Upper lobe of right lung (tissue), 1 donor: ENCODE measurements at regions not wholly inside any gene's neighbourhood (a gene's known extent, or its start where the extent isn't known, plus 50 kb on each side); places are given as distances from the start of the nearest gene placed in this dataset.

ENCODE experiments used
- ATAC-seq: fragments of 200-7000 bp; cut with Tn5 transposase; one replicate; pipeline ENCODE4 v1.9.1; 2020; ENCODE audit warnings: mild to moderate bottlenecking, moderate library complexity
- DNase-seq: peaks from one replicate; pipeline ENCODE4 v3.0.0-alpha.2; 2020
- H3K27ac ChIP-seq: fragments of 200-600 bp; one replicate; pipeline ENCODE4 v1.8.0; 2022
- H3K27me3 ChIP-seq: fragments of 200-600 bp; one replicate; pipeline ENCODE4 v1.8.0; 2022; ENCODE audit warnings: mild to moderate bottlenecking
- H3K36me3 ChIP-seq: fragments of 200-600 bp; one replicate; pipeline ENCODE4 v1.8.0; 2022
- H3K4me1 ChIP-seq: fragments of 200-600 bp; one replicate; pipeline ENCODE4 v1.8.0; 2022
- H3K4me3 ChIP-seq: fragments of 200-600 bp; one replicate; pipeline ENCODE4 v1.8.0; 2022; ENCODE audit warnings: mild to moderate bottlenecking
- H3K9me3 ChIP-seq: fragments of 200-600 bp; one replicate; pipeline ENCODE4 v1.8.0; 2022
- intact Hi-C: fragments of 100-400 bp; cut with DNase I; formaldehyde crosslinking; loops from one replicate; pipeline ENCODE4 v1.11.0; 2022
- TF ChIP-seq, protein P1 (sequence below): fragments of 200-600 bp; IDR thresholded peaks from one replicate; pipeline ENCODE4 v1.8.0; 2022; ENCODE audit warnings: antibody characterized with exemption
- donor health status: DM: no; HTN: yes; CAD: no; lungs with severe emphysema.

- Histone ChIP-seq H3K27ac (no peak overlapping the region), H3K9me3 (no peaks in the 10 kb centered on the region), H3K4me3 (no peak overlapping the region), H3K4me1 (no peaks in the 10 kb centered on the region), H3K36me3 (no peaks in the 10 kb centered on the region), H3K27me3 (no peaks in the 10 kb centered on the region)
- TF ChIP-seq, protein P1, sequence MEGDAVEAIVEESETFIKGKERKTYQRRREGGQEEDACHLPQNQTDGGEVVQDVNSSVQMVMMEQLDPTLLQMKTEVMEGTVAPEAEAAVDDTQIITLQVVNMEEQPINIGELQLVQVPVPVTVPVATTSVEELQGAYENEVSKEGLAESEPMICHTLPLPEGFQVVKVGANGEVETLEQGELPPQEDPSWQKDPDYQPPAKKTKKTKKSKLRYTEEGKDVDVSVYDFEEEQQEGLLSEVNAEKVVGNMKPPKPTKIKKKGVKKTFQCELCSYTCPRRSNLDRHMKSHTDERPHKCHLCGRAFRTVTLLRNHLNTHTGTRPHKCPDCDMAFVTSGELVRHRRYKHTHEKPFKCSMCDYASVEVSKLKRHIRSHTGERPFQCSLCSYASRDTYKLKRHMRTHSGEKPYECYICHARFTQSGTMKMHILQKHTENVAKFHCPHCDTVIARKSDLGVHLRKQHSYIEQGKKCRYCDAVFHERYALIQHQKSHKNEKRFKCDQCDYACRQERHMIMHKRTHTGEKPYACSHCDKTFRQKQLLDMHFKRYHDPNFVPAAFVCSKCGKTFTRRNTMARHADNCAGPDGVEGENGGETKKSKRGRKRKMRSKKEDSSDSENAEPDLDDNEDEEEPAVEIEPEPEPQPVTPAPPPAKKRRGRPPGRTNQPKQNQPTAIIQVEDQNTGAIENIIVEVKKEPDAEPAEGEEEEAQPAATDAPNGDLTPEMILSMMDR = no peak
- intact Hi-C loops = no loop called here
- DNase-seq = no peak
- ATAC-seq = no peak
These were observed 345.7 kb downstream of the CNTN3 start for GRCh38 chr3:74268753-74269152.

DNA sequence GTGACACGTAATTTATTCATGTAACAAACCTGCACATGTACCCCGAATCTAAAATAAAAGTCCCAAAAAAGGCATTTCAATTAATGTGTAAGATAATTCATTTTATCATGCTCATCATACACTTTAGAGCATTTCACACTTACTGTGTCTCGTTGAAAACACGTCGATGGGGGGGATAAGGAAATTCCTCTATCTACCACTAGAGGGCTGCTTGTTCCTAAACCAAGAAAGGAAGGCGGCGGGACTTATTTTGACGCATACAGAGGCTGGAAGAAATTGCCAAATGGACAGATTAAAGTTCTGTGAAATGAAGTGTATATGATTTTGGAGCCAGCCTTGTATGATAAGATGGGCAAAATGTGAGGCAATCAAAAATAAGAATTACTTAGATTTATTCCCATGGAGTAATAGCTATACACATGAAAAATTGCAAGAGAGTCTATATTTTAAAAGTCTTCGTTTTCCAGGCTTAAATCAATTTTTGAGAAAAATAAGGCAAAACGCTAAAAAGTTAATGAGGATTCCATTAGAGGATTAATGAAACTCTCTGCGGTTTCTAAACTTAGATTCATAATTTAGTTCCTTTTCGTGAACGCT lies 346.8 kb downstream of the CNTN3 start:
- ATAC-seq = peak; percentile 70
- intact Hi-C loops = no loop called here

DNA sequence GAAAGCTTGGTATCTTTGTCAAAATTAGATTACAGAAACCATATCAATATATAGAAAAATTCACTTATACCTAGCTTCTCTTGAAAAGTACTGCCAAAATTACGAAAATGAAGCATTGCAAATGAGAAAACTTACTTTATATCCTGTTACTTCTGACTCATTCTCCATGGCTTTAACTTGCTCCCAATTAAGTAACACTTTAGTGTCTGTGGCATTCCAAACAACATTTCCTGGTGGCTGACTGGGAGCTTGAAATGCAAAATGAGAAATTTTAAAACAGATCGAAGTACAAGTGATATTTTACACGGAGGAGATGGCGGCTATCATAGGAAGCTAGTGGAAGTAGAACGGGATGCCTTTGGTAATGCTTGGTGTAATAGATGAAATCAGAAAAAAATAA lies 347.3 kb downstream of the CNTN3 start:
- H3K36me3 ChIP-seq = no peaks in the 10 kb centered on the region
- DNase-seq (no peak), ATAC-seq (no peak)
- H3K4me1 ChIP-seq = no peaks in the 10 kb centered on the region
- no peak overlapping the region for H3K27ac ChIP-seq
- no peaks in the 10 kb centered on the region for H3K9me3 ChIP-seq
- intact Hi-C loops = no loop called here
- no peak overlapping the region for H3K4me3 ChIP-seq
- H3K27me3 ChIP-seq = no peaks in the 10 kb centered on the region
- TF ChIP-seq, protein P1 = no peak

More for the DNA sequence above, 346.8 kb downstream of the CNTN3 start:
- H3K4me1 ChIP-seq = no peaks in the 10 kb centered on the region
- TF ChIP-seq, protein P1 = peak; percentile 73
- H3K9me3 ChIP-seq = no peaks in the 10 kb centered on the region
- H3K27ac ChIP-seq = no peak overlapping the region
- no peaks in the 10 kb centered on the region for H3K27me3 ChIP-seq
- DNase-seq = no peak
- H3K4me3 ChIP-seq = no peak overlapping the region
- H3K36me3 ChIP-seq = no peaks in the 10 kb centered on the region

DNA sequence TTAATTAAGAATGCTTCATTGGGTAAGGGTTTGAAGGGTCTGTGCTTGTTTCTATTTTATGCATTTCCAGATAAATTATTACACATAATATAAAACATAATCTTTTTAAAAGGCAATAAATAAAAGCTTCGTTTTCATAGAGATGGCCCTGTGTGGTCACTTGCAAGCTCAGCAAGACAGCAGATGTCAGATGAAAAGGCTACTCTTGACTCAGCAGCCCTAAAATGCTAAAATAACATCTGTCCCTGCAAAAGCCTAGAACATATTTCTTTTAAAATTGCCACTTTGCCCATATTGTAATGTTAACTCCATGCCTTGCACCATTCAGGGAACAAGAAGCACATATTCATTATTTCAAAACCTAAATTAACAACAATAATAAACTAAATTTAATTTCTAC lies 349.4 kb downstream of the CNTN3 start:
- H3K27me3 ChIP-seq = no peaks in the 10 kb centered on the region
- intact Hi-C loops = no loop called here

GRCh38 chr3:74263031-74263430 lies 351.4 kb downstream of the CNTN3 start:
- Histone ChIP-seq H3K9me3 (no peaks in the 10 kb centered on the region), H3K36me3 (no peaks in the 10 kb centered on the region)
- no peak for ATAC-seq

More for the DNA sequence above, 349.4 kb downstream of the CNTN3 start:
- no peaks in the 10 kb centered on the region for H3K4me1 ChIP-seq
- no peak overlapping the region for H3K4me3 ChIP-seq
- H3K9me3 ChIP-seq = no peaks in the 10 kb centered on the region
- no peak overlapping the region for H3K27ac ChIP-seq
- DNase-seq (no peak), ATAC-seq (no peak)
- TF ChIP-seq, protein P1 = no peak
- H3K36me3 ChIP-seq = no peaks in the 10 kb centered on the region

More at GRCh38 chr3:74263031-74263430, 351.4 kb downstream of the CNTN3 start:
- H3K4me3 ChIP-seq = no peak overlapping the region
- intact Hi-C loops = no loop called here
- no peaks in the 10 kb centered on the region for H3K4me1 ChIP-seq
- DNase-seq = no peak
- no peaks in the 10 kb centered on the region for H3K27me3 ChIP-seq
- TF ChIP-seq, protein P1 = no peak
- H3K27ac ChIP-seq = no peak overlapping the region
